ENCODE measurements at regions not wholly inside any gene's neighbourhood (a gene's known extent, or its start where the extent isn't known, plus 50 kb on each side); places are given as distances from the start of the nearest gene placed in this dataset.

DNA sequence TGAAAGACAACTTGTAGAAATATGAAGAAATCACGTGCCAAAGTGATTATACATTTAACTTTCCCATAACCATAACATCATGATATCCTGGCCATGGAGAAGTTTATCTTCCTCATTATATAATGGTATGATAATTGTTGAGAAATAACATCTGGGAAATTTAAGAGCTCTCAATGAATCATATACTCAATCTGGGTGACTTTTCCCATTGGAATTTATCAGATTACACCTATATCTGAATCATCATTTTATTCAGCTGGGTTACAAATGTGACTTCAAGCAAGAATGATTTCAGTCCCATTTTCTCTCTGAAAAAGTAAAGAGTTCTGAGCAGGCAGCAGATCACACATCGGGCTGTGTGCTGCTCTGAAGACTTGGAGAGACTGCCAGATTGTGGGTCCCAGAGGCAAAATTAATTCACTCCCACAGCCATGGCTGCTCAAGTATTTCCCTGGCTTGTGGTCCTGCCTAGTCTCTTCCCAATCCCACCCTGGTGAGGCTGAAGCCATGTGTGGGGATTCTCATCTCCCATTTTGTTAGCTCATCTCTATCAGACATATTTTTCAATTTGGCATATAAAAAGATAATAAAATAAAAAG lies 278.0 kb downstream of the MRPL39 start:
- TF ChIP-seq EP300 (conservative IDR thresholded peaks at IDR 0.05; ENCODE audit: poor library complexity, severe bottlenecking) = no peak
- TF ChIP-seq, protein P1, sequence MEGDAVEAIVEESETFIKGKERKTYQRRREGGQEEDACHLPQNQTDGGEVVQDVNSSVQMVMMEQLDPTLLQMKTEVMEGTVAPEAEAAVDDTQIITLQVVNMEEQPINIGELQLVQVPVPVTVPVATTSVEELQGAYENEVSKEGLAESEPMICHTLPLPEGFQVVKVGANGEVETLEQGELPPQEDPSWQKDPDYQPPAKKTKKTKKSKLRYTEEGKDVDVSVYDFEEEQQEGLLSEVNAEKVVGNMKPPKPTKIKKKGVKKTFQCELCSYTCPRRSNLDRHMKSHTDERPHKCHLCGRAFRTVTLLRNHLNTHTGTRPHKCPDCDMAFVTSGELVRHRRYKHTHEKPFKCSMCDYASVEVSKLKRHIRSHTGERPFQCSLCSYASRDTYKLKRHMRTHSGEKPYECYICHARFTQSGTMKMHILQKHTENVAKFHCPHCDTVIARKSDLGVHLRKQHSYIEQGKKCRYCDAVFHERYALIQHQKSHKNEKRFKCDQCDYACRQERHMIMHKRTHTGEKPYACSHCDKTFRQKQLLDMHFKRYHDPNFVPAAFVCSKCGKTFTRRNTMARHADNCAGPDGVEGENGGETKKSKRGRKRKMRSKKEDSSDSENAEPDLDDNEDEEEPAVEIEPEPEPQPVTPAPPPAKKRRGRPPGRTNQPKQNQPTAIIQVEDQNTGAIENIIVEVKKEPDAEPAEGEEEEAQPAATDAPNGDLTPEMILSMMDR (IDR thresholded peaks at IDR 0.05; ENCODE audit: poor library complexity, severe bottlenecking) = no peak

Data from neural cell (in vitro differentiated cells).